HG03097 (cell line): ENCODE measurements at regions not wholly inside any gene's neighbourhood (a gene's known extent, or its start where the extent isn't known, plus 50 kb on each side); places are given as distances from the start of the nearest gene placed in this dataset.

Experiments
- ATAC-seq: cut with Tn5 transposase; IDR thresholded peaks from one replicate; pipeline ENCODE4 v1.9.1; 2021; ENCODE audit not compliant: unreplicated experiment, low FRiP score

- ATAC-seq, result no peak
Observed at GRCh38 chr1:37127254-37127748, 93.0 kb upstream of the GRIK3 start.

- no peak for ATAC-seq
Observed at GRCh38 chr1:37128091-37128490, 93.8 kb upstream of the GRIK3 start.

- ATAC-seq, result no peak
Observed at GRCh38 chr1:37130221-37130948, 96.1 kb upstream of the GRIK3 start.

GRCh38 chr1:37131281-37131680, 97.0 kb upstream of the GRIK3 start:
- no peak for ATAC-seq

GRCh38 chr1:37133276-37134145, 99.2 kb upstream of the GRIK3 start:
- ATAC-seq, result no peak

GRCh38 chr1:37134599-37134998, 100.3 kb upstream of the GRIK3 start:
- ATAC-seq, result no peak

- ATAC-seq, result no peak
Observed at GRCh38 chr1:37135032-37135431, 100.7 kb upstream of the GRIK3 start.

GRCh38 chr1:37137014-37137413, 102.7 kb upstream of the GRIK3 start:
- no peak for ATAC-seq

GRCh38 chr1:37137601-37138000, 103.3 kb upstream of the GRIK3 start:
- no peak for ATAC-seq

- no peak for ATAC-seq
Observed at GRCh38 chr1:37143800-37144199, 109.5 kb upstream of the GRIK3 start.

GRCh38 chr1:37146071-37146470, 111.8 kb upstream of the GRIK3 start:
- no peak for ATAC-seq

GRCh38 chr1:37147392-37147831, 113.1 kb upstream of the GRIK3 start:
- ATAC-seq, result no peak

- no peak for ATAC-seq
Observed at GRCh38 chr1:37147906-37148305, 113.6 kb upstream of the GRIK3 start.

- ATAC-seq, result no peak
Observed at GRCh38 chr1:37148663-37149062, 114.3 kb upstream of the GRIK3 start.

- no peak for ATAC-seq
Observed at GRCh38 chr1:37149296-37149695, 115.0 kb upstream of the GRIK3 start.

- ATAC-seq, result no peak
Observed at GRCh38 chr1:37150986-37151385, 116.7 kb upstream of the GRIK3 start.

GRCh38 chr1:37151789-37152188, 117.5 kb upstream of the GRIK3 start:
- ATAC-seq, result no peak

GRCh38 chr1:37152491-37152890, 118.2 kb upstream of the GRIK3 start:
- no peak for ATAC-seq

GRCh38 chr1:37153116-37154100, 119.1 kb upstream of the GRIK3 start:
- no peak for ATAC-seq

- no peak for ATAC-seq
Observed at GRCh38 chr1:37156646-37157045, 122.3 kb upstream of the GRIK3 start.
